ENCODE measurements at regions not wholly inside any gene's neighbourhood (a gene's known extent, or its start where the extent isn't known, plus 50 kb on each side); places are given as distances from the start of the nearest gene placed in this dataset.

GRCh38 chr9:25350011-25350410, 328.2 kb downstream of the TUSC1 start:
- 49% methylated on average over 2 of the region's 2 CpGs for WGBS (ENCODE audit: low lambda C conversion rate)
- no peaks in the 10 kb centered on the region for H3K4me1 ChIP-seq (ENCODE audit: control insufficient read depth in 1 of 2, insufficient read depth in 2 of 2, low read depth in 1 of 2, low read length in 1 of 2)
- H3K4me3 ChIP-seq (ENCODE audit: low read depth in 2 of 2, low read length in 1 of 2): no peak overlapping the region
- no peak overlapping the region for H3K4me2 ChIP-seq
- H3K36me3 ChIP-seq (replicated peaks in 1 of 2; ENCODE audit: control insufficient read depth in 1 of 2, insufficient read depth in 2 of 2, low read length in 1 of 2): no peaks in the 10 kb centered on the region
- H3K9me3 ChIP-seq: no peaks in the 10 kb centered on the region
- no peaks in the 10 kb centered on the region for H3K9me2 ChIP-seq
- ChIA-PET POLR2A (interaction anchor here (0.6 kb wide), 1 partner anchor 524 kb away, joined by 3 read pairs; no protein-coding TSS in a partner anchor), CTCF (interaction anchor here (0.8 to 2.5 kb wide), 12 partner anchors 11 to 831 kb away, joined by 3 to 9 read pairs (median 4); no protein-coding TSS in a partner anchor)
- peak; percentile 15; the same call in 1 of the 2 replicates for TF ChIP-seq SMC3 (IDR thresholded peaks at IDR 0.05; ENCODE audit: low read depth, low read length)
- peak; percentile 20 for TF ChIP-seq CTCF (IDR thresholded peaks at IDR 0.05)
- peak; percentile 58 for TF ChIP-seq RAD21 (IDR thresholded peaks at IDR 0.05; ENCODE audit: low read length)
- TF ChIP-seq ZBTB33 (IDR thresholded peaks at IDR 0.05; ENCODE audit: borderline replicate concordance, low read depth): no peak
- no peaks in the 10 kb centered on the region for H3K79me2 ChIP-seq (ENCODE audit: insufficient read depth)
- H2AFZ ChIP-seq (ENCODE audit: low read depth): no peak overlapping the region
- no peaks in the 10 kb centered on the region for H3K27me3 ChIP-seq (ENCODE audit: insufficient read depth)
- no peak overlapping the region for H3K27ac ChIP-seq (ENCODE audit: low read depth in 2 of 2, low read length in 1 of 2)
- peak; percentile 9 for DNase-seq
- H3K9ac ChIP-seq: no peak overlapping the region
- H3F3A ChIP-seq (replicated peaks; ENCODE audit: insufficient read depth): no peaks in the 10 kb centered on the region
- H4K20me1 ChIP-seq (ENCODE audit: insufficient read depth): no peaks in the 10 kb centered on the region

GRCh38 chr9:25322142-25322541, 356.1 kb downstream of the TUSC1 start:
- Histone ChIP-seq H3K9me3 (no peaks in the 10 kb centered on the region), H3K4me1 (ENCODE audit: control insufficient read depth in 1 of 2, insufficient read depth in 2 of 2, low read depth in 1 of 2, low read length in 1 of 2) (no peaks in the 10 kb centered on the region), H3K27me3 (ENCODE audit: insufficient read depth) (no peaks in the 10 kb centered on the region), H3K36me3 (replicated peaks in 1 of 2; ENCODE audit: control insufficient read depth in 1 of 2, insufficient read depth in 2 of 2, low read length in 1 of 2) (no peaks in the 10 kb centered on the region), H4K20me1 (ENCODE audit: insufficient read depth) (no peaks in the 10 kb centered on the region), H3K4me3 (ENCODE audit: low read depth in 2 of 2, low read length in 1 of 2) (no peak overlapping the region), H3F3A (replicated peaks; ENCODE audit: insufficient read depth) (no peaks in the 10 kb centered on the region), H3K9ac (no peak overlapping the region), H3K27ac (ENCODE audit: low read depth in 2 of 2, low read length in 1 of 2) (no peak overlapping the region), H2AFZ (ENCODE audit: low read depth) (no peak overlapping the region), H3K4me2 (no peak overlapping the region), H3K9me2 (no peaks in the 10 kb centered on the region), H3K79me2 (ENCODE audit: insufficient read depth) (no peaks in the 10 kb centered on the region)
- no peak for DNase-seq
- ChIA-PET POLR2A (no interaction called here), CTCF (interaction anchor here (0.9 kb wide), 1 partner anchor 27 kb away, joined by 3 read pairs; no protein-coding TSS in a partner anchor)
- no peak for TF ChIP-seq NFIC (IDR thresholded peaks at IDR 0.05; ENCODE audit: borderline replicate concordance)
- TF ChIP-seq POLR2AphosphoS5 (IDR thresholded peaks at IDR 0.05; ENCODE audit: low read depth, low read length): no peak
- no peak for TF ChIP-seq SMC3 (IDR thresholded peaks at IDR 0.05; ENCODE audit: low read depth, low read length)
- TF ChIP-seq RAD21 (IDR thresholded peaks at IDR 0.05; ENCODE audit: low read length): no peak
- no peak for TF ChIP-seq JUND (IDR thresholded peaks at IDR 0.05)
- TF ChIP-seq TEAD4 (IDR thresholded peaks at IDR 0.05; ENCODE audit: borderline replicate concordance, insufficient read depth): no peak
- no peak for TF ChIP-seq USF1 (IDR thresholded peaks at IDR 0.05; ENCODE audit: borderline replicate concordance, low read depth)
- no peak for TF ChIP-seq CTCF (IDR thresholded peaks at IDR 0.05)
- TF ChIP-seq REST (IDR thresholded peaks at IDR 0.05; ENCODE audit: low read depth, low read length): no peak
- no peak for TF ChIP-seq RFX5 (IDR thresholded peaks at IDR 0.05; ENCODE audit: low read length)
- TF ChIP-seq MAX (IDR thresholded peaks at IDR 0.05; ENCODE audit: low read depth): no peak
- WGBS (ENCODE audit: low lambda C conversion rate): 34% methylated on average over 8 of the region's 8 CpGs
